CD4-positive, CD25-positive, alpha-beta regulatory T cell (primary cell): ENCODE measurements at regions not wholly inside any gene's neighbourhood (a gene's known extent, or its start where the extent isn't known, plus 50 kb on each side); places are given as distances from the start of the nearest gene placed in this dataset.
"Not testable (repeated sequence)": the region's sequence is repeated elsewhere in the genome, so short reads cannot be mapped to it uniquely, and the experiment has no call there.

Source experiments
- ATAC-seq, 2 donors: fragments of 150-1000 bp; cut with Tn5 transposase; one replicate each; pipeline ENCODE4 v1.10.0; 2021; ENCODE audit warnings: low read depth in 2 of 2, moderate number of reproducible peaks in 2 of 2, moderate library complexity in 1 of 2
- DNase-seq, 3 donors: peaks; one replicate each; pipeline versions ENCODE4 v3.0.0 to v3.0.0-alpha.2; 2012 to 2022; ENCODE audit warnings: mixed read lengths in 1 of 3
- H3K27ac ChIP-seq: one replicate; pipeline ENCODE4 v1.7.0; 2013; ENCODE audit warnings: mild to moderate bottlenecking, low read length; ENCODE audit not compliant: insufficient read depth, poor library complexity, severe bottlenecking
- H3K27me3 ChIP-seq: one replicate; pipeline ENCODE4 v1.7.0; 2013; ENCODE audit warnings: low read length; ENCODE audit not compliant: control insufficient read depth, insufficient read depth
- H3K36me3 ChIP-seq: one replicate; pipeline ENCODE4 v1.7.0; 2013; ENCODE audit warnings: mild to moderate bottlenecking, low read length, moderate library complexity; ENCODE audit not compliant: control insufficient read depth, insufficient read depth
- H3K4me1 ChIP-seq: 2 replicates; pipeline ENCODE4 v1.7.0; 2013; ENCODE audit warnings: mild to moderate bottlenecking, low read length; ENCODE audit not compliant: insufficient read depth, control insufficient read depth, poor library complexity, severe bottlenecking
- H3K4me3 ChIP-seq: one replicate; pipeline ENCODE4 v1.7.0; 2013; ENCODE audit warnings: low read depth, mild to moderate bottlenecking, low read length, moderate library complexity
- H3K9me3 ChIP-seq, 2 experiments: 1 replicate in 1 of 2; 2 replicates in 1 of 2; pipeline ENCODE4 v1.7.0; 2013; ENCODE audit warnings: low read length in 2 of 2, mild to moderate bottlenecking in 1 of 2, moderate library complexity in 1 of 2; ENCODE audit not compliant: control insufficient read depth in 2 of 2
- H3K27ac Mint-ChIP-seq, 3 donors: one replicate each; pipeline ENCODE4 v1.8.0; 2020 to 2022; ENCODE audit warnings: mild to moderate bottlenecking in 3 of 3, mixed read lengths in 3 of 3, moderate library complexity in 2 of 3
- H3K27me3 Mint-ChIP-seq: one replicate; pipeline ENCODE4 v1.8.0; 2022; ENCODE audit warnings: mild to moderate bottlenecking, mixed read lengths
- H3K36me3 Mint-ChIP-seq: one replicate; pipeline ENCODE4 v1.8.0; 2020; ENCODE audit warnings: mixed read lengths
- H3K4me1 Mint-ChIP-seq, 4 donors: one replicate each; pipeline ENCODE4 v1.8.0; 2020 to 2022; ENCODE audit warnings: mixed read lengths in 4 of 4, mild to moderate bottlenecking in 1 of 4
- H3K4me3 Mint-ChIP-seq, 4 donors: one replicate each; pipeline ENCODE4 v1.8.0; 2020 to 2022; ENCODE audit warnings: mild to moderate bottlenecking in 4 of 4, mixed read lengths in 4 of 4, moderate library complexity in 3 of 4
- H3K9me3 Mint-ChIP-seq, 7 donors: one replicate each; pipeline ENCODE4 v1.8.0; 2020 to 2022; ENCODE audit warnings: mixed read lengths in 7 of 7, mild to moderate bottlenecking in 3 of 7, moderate library complexity in 2 of 7

DNA sequence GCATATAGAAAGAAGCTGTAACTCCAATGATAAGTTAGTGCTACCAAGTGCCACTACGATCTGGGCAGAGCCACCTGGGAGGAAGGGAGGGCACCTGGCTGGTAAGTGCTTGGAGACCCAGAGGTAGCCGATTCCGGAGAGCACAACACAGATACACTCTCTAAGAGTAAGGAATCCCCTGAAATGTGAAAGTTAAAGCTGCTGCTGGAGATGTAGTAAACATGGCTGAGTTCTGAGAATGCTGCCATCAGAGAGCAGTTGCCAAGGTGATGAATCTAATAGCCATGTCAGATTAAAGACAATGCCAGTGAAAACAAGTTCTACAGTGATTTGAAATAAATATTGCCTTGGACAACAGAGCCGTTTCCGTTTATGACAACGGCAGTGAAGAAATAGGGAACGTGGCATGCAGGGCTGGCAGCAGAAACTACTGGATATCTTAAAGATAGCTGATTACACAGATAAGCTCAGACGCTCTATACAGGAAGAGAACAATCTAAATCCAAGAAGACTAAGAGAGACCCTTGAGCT, 561.2 kb upstream of the C9orf72 start:
- Mint-ChIP-seq H3K4me1 (no peaks in the 10 kb centered on the region), H3K27me3 (no peaks in the 10 kb centered on the region), H3K9me3 (peaks cover 0 to under 1% (median 0%) of the 10 kb centered on the region in 7 donors), H3K36me3 (no peaks in the 10 kb centered on the region), H3K4me3 (no peak overlapping the region), H3K27ac (no peak overlapping the region)
- Histone ChIP-seq H3K9me3 (no peaks in the 10 kb centered on the region), H3K27ac (no peak overlapping the region), H3K4me1 (no peaks in the 10 kb centered on the region), H3K27me3 (no peaks in the 10 kb centered on the region), H3K36me3 (no peaks in the 10 kb centered on the region), H3K4me3 (no peak overlapping the region)
- ATAC-seq (no peak), DNase-seq (no peak)

DNA sequence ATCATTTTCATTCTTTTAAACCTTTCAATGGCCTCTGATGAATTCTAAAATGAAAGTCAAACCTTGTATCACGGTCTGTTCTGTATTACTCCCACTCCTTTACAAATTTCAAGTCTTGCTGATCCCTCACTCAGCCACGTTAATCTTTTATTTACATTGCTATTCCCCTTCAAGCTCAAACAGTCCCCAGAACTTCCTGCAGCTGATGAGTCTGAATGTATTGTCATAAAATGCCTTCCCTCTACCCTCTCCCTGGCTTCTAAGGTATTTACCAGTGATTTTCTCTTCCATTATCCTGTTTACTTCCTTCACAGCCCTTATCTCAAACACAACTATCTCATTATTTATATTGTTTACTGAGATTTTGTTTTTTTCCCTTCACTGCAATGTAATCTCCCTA, 562.3 kb upstream of the C9orf72 start:
- H3K4me3 ChIP-seq: no peak overlapping the region
- no peaks in the 10 kb centered on the region for H3K4me1 Mint-ChIP-seq
- H3K4me3 Mint-ChIP-seq: no peak overlapping the region

DNA sequence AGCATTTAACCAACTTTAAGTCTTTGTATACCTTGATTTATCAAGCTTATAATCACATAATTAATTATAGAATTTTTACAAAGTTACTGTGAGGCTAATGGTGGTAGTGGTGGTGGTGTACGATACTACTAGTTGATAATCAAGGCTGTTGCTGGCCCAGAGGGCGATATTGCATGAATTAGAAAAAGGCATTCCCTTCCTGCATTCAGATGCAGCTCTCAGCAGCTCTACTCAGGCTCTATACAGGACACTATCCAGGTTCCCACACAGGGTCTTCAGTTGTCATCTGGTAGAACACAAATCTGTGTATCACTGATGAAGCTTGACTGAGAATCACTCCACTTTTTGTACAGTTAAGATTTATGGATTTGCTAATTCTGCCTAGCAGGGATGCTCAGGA, 562.8 kb upstream of the C9orf72 start:
- no peaks in the 10 kb centered on the region for H3K9me3 ChIP-seq
- H3K36me3 ChIP-seq: no peaks in the 10 kb centered on the region
- Mint-ChIP-seq H3K27me3 (no peaks in the 10 kb centered on the region), H3K36me3 (no peaks in the 10 kb centered on the region), H3K9me3 (no peaks in the 10 kb centered on the region), H3K27ac (no peak overlapping the region), H3K4me1 (no peaks in the 10 kb centered on the region), H3K4me3 (no peak overlapping the region)
- ATAC-seq (no peak), DNase-seq (no peak)
- no peak overlapping the region for H3K27ac ChIP-seq
- no peak overlapping the region for H3K4me3 ChIP-seq
- H3K27me3 ChIP-seq: no peaks in the 10 kb centered on the region
- no peaks in the 10 kb centered on the region for H3K4me1 ChIP-seq

More for the DNA sequence above, 562.3 kb upstream of the C9orf72 start:
- DNase-seq (no peak), ATAC-seq (no peak)
- H3K27ac ChIP-seq: no peak overlapping the region
- H3K27me3 Mint-ChIP-seq: no peaks in the 10 kb centered on the region
- no peaks in the 10 kb centered on the region for H3K36me3 Mint-ChIP-seq
- no peaks in the 10 kb centered on the region for H3K27me3 ChIP-seq
- no peaks in the 10 kb centered on the region for H3K9me3 Mint-ChIP-seq
- H3K4me1 ChIP-seq: no peaks in the 10 kb centered on the region
- no peaks in the 10 kb centered on the region for H3K9me3 ChIP-seq
- H3K27ac Mint-ChIP-seq: no peak overlapping the region
- no peaks in the 10 kb centered on the region for H3K36me3 ChIP-seq

DNA sequence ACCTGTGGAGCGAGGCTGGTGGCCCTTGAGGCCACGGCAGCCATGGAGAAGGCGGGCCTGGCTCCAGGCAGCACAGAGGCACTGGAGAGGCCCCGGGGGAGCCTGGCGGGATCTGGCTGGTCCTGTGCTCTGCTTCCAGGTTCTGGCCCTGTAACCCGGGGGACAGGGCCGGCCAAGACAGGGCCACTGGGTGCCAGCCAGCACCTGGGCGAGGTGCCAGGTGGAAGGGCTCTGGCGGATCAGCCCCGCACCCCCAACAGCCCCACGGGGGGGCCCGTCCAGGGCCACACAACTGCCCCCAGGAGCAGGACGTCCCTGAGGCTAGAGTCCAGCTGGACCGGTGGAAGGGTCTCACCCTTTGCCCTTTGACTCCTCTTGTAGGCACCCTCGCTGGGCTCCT, 574.1 kb upstream of the C9orf72 start:
- H3K4me3 Mint-ChIP-seq, H3K9me3 ChIP-seq, H3K27me3 ChIP-seq, H3K4me1 ChIP-seq, ATAC-seq, H3K36me3 ChIP-seq, H3K9me3 Mint-ChIP-seq, H3K27me3 Mint-ChIP-seq, H3K36me3 Mint-ChIP-seq, H3K4me3 ChIP-seq, H3K27ac ChIP-seq, DNase-seq, H3K4me1 Mint-ChIP-seq, H3K27ac Mint-ChIP-seq: not testable (repeated sequence)

DNA sequence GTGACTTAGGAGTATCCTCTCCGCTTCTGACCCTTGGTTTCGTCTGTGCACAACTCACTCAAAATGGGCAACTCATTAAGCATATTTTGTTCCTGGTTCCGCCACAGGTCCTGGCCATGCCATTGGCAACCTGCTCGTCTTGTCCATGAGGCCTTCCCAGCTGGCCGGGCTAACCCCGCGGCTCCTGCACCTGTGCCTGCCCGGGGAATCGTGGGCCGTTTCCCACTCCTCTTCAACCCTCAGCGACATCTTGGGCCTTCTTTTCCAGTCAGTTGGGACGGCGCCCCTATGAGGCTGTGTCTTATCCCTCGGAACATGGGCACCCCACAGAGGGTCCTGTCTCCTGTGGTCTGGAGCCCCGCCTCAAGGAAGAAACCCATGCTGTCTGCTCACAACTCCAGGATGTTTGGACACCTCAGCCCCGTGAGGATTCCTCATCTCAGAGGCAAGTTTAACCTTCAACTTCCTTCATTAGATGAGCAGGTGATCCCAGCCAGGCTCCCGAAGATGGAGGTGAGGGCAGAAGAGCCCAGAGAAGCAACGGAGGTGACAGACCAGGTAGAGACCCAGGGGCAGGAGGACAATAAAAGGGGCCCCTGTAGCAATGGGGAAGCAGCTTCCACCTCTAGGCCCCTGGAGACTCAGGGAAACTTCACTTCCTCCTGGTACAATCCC, 574.8 kb upstream of the C9orf72 start:
- not testable (repeated sequence) for H3K36me3 ChIP-seq, H3K9me3 Mint-ChIP-seq, H3K27me3 ChIP-seq, H3K27ac ChIP-seq, ATAC-seq, H3K4me1 Mint-ChIP-seq, H3K4me3 Mint-ChIP-seq, H3K27ac Mint-ChIP-seq, H3K9me3 ChIP-seq, H3K36me3 Mint-ChIP-seq, DNase-seq, H3K4me1 ChIP-seq, H3K4me3 ChIP-seq, H3K27me3 Mint-ChIP-seq

DNA sequence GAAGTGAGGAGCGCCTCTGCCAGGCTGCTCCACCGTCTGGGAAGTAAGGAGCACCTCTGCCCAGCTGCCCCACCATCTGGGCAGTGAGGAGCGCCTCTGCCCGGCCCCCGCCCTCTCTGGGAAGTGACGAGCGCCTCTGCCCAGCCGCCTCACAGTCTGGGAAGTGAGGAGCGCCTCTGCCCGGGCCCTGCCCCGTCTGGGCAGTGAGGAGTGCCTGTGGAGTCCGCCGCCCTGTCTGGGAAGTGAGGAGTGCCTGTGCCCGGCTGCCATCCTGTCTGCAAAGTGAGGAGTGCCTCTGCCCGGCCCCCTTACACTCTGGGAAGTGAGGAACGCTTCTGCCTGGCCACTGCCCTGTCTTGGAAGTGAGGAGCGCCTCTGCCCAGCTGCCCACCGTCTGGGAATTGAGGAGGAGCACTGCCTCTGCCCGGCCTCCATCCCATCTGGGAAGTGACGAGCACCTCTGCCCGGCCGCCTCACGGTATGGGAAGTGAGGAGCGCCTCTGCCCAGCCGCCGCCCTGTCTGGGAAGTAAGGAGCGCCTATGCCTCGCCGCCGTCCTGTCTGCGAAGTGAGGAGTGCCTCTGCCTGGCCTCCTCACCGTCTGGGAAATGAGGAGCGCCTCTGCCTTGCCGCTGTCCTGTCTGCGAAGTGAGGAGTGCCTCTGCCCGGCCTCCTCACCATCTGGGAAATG, 576.2 kb upstream of the C9orf72 start:
- not testable (repeated sequence) for H3K4me1 ChIP-seq, H3K36me3 ChIP-seq, H3K4me1 Mint-ChIP-seq, H3K4me3 Mint-ChIP-seq, H3K36me3 Mint-ChIP-seq, ATAC-seq, H3K9me3 ChIP-seq, H3K27ac ChIP-seq, H3K27me3 Mint-ChIP-seq, H3K4me3 ChIP-seq, H3K27ac Mint-ChIP-seq, H3K27me3 ChIP-seq, DNase-seq, H3K9me3 Mint-ChIP-seq

DNA sequence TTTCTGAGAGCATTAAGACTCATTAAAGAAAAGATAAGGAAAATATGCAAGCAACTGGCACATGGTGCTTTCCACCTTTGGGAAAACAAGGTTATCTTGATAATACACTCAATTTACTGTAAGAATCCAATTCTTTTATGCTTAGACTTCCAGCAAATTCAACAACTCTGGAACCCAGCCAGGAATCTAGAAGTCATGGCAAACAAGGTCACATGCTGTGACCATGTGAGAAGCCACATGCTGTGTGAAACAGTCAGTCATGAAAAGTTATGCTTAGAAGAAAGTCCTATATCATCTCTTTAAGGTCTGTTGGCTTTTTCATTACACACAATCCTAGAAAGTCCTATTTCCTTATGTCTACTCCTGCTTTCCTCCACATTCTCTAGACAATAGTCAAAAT, 581.8 kb upstream of the C9orf72 start:
- no peaks in the 10 kb centered on the region for H3K36me3 Mint-ChIP-seq
- H3K27ac ChIP-seq: no peak overlapping the region
- no peaks in the 10 kb centered on the region for H3K4me1 ChIP-seq
- H3K4me3 Mint-ChIP-seq: no peak overlapping the region
- no peaks in the 10 kb centered on the region for H3K9me3 ChIP-seq
- no peak overlapping the region for H3K27ac Mint-ChIP-seq
- DNase-seq: no peak
- H3K9me3 Mint-ChIP-seq: peaks cover 0 to 6% (median 0%) of the 10 kb centered on the region in 7 donors
- no peak for ATAC-seq
- H3K36me3 ChIP-seq: no peaks in the 10 kb centered on the region
- no peak overlapping the region for H3K4me3 ChIP-seq
- H3K4me1 Mint-ChIP-seq: no peaks in the 10 kb centered on the region
- H3K27me3 ChIP-seq: no peaks in the 10 kb centered on the region
- H3K27me3 Mint-ChIP-seq: no peaks in the 10 kb centered on the region

DNA sequence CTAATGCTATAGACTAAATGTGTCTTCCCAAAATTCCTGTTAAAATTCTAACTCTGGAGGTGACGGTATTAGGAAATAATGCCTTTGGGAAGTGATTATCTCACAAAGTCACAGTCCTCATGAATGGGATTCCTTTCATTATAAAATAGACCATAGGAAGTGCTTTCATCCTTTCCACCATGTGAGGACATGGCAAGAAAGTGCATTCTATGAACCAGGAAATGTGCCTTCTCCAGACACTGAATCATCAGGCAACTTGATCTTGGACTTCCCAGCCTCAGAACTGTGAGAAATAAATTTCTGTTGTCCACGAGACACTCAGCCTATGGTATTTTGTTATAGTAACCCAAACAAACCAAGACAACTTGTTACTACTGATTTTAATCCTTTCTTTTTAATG, 582.4 kb upstream of the C9orf72 start:
- peaks cover 0 to 6% (median 2%) of the 10 kb centered on the region in 7 donors for H3K9me3 Mint-ChIP-seq
- no peaks in the 10 kb centered on the region for H3K4me1 ChIP-seq
- H3K4me3 ChIP-seq: no peak overlapping the region
- no peaks in the 10 kb centered on the region for H3K27me3 ChIP-seq
- H3K4me1 Mint-ChIP-seq: no peaks in the 10 kb centered on the region
- H3K27ac Mint-ChIP-seq: no peak overlapping the region
- no peaks in the 10 kb centered on the region for H3K36me3 Mint-ChIP-seq
- ATAC-seq: no peak
- no peak for DNase-seq
- H3K36me3 ChIP-seq: no peaks in the 10 kb centered on the region
- H3K9me3 ChIP-seq: no peaks in the 10 kb centered on the region
- no peaks in the 10 kb centered on the region for H3K27me3 Mint-ChIP-seq
- no peak overlapping the region for H3K27ac ChIP-seq
- H3K4me3 Mint-ChIP-seq: no peak overlapping the region
